ENCODE measurements at regions not wholly inside any gene's neighbourhood (a gene's known extent, or its start where the extent isn't known, plus 50 kb on each side); places are given as distances from the start of the nearest gene placed in this dataset.

DNA sequence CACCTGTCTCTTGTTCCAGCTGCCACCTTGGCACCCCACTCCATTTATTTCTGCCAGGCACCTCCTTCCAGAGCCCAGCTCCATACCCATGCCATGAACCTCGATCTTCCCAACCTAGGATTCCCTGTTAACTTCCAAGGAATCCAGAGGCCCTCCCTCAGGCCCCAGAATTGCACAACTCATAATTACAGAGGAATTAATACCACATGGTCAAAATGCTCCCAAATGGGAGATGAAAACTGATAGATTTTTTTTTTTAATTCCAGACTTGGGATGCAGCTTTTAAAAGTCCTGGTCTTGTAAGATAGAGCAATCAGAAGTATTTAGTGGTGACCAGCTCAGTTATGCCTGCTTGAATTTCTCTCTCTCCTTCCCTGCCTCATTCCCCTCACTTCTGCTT is 96.2 kb upstream of the CCDC112 start:
- TF ChIP-seq, protein P1, sequence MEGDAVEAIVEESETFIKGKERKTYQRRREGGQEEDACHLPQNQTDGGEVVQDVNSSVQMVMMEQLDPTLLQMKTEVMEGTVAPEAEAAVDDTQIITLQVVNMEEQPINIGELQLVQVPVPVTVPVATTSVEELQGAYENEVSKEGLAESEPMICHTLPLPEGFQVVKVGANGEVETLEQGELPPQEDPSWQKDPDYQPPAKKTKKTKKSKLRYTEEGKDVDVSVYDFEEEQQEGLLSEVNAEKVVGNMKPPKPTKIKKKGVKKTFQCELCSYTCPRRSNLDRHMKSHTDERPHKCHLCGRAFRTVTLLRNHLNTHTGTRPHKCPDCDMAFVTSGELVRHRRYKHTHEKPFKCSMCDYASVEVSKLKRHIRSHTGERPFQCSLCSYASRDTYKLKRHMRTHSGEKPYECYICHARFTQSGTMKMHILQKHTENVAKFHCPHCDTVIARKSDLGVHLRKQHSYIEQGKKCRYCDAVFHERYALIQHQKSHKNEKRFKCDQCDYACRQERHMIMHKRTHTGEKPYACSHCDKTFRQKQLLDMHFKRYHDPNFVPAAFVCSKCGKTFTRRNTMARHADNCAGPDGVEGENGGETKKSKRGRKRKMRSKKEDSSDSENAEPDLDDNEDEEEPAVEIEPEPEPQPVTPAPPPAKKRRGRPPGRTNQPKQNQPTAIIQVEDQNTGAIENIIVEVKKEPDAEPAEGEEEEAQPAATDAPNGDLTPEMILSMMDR (conservative IDR thresholded peaks at IDR 0.05; ENCODE audit: low read depth, low read length) = no peak
- TF ChIP-seq EZH2 (IDR thresholded peaks at IDR 0.05; ENCODE audit: borderline replicate concordance, low read depth, low read length, poor library complexity, severe bottlenecking) = no peak
